Bronchial epithelial cell (primary cell): ENCODE measurements at regions not wholly inside any gene's neighbourhood (a gene's known extent, or its start where the extent isn't known, plus 50 kb on each side); places are given as distances from the start of the nearest gene placed in this dataset.
"Not testable (repeated sequence)": the region's sequence is repeated elsewhere in the genome, so short reads cannot be mapped to it uniquely, and the experiment has no call there.

Experiments used
- DNase-seq: peaks from one replicate; pipeline ENCODE4 v3.0.0-alpha.2; 2010; ENCODE audit warnings: low read depth
- FAIRE-seq: peaks from 2 replicates; lab custom pipeline; 2011; peaks lifted over from hg19 to GRCh38; lab: Jason Lieb, UNC
- H3K27me3 ChIP-seq: 2 replicates; pipeline ENCODE4 v1.5.1; 2011; ENCODE audit warnings: low read length; ENCODE audit not compliant: control insufficient read depth, insufficient read depth
- H3K36me3 ChIP-seq: 2 replicates; pipeline ENCODE4 v1.5.1; 2011; ENCODE audit warnings: low read length; ENCODE audit not compliant: control insufficient read depth, insufficient read depth
- H3K4me3 ChIP-seq: 2 replicates; pipeline ENCODE4 v1.5.1; 2011; ENCODE audit warnings: mild to moderate bottlenecking, low read depth, low read length, control low read depth
- TF ChIP-seq, protein P1 (sequence below): IDR thresholded peaks from 2 replicates; pipeline ENCODE4 v1.5.1; 2011; ENCODE audit warnings: mild to moderate bottlenecking, moderate library complexity, low read length, control low read depth, inconsistent platforms; ENCODE audit not compliant: insufficient read depth, severe bottlenecking

DNA sequence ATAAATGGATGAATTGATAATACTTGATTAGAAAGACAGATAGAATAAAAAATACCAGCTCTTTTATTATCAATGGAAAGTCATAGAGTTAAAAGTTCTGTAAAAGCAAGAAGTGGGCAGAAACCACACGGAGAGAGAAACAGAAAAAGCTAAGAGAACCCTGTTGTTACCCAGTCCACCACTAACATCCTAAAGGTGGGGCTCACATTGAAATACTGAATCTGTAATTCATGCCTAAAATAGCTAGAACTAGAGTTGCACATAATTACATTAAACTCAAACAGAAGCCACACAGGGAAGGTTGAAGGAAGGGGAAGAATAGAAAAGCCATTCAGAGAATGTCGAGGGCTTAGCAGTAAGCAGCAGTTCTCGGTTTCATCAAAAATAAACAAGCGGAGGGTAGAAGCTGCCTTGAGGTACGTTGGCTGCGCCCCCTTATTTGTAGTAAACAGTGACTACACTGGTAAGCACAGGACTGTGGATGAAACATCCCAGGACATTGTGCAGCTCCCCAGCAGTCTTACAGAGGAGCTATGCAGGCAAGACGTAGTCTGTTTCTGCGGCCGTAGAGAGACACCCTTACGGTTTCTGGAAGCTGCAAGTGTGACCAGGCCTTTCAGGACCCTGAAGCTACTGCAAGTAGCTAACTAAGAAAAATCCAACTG lies 1247.0 kb upstream of the GYPC start:
- DNase-seq (no peak), FAIRE-seq (no peak)
- Histone ChIP-seq H3K27me3 (no peaks in the 10 kb centered on the region), H3K36me3 (no peaks in the 10 kb centered on the region), H3K4me3 (no peak overlapping the region)
- TF ChIP-seq, protein P1, sequence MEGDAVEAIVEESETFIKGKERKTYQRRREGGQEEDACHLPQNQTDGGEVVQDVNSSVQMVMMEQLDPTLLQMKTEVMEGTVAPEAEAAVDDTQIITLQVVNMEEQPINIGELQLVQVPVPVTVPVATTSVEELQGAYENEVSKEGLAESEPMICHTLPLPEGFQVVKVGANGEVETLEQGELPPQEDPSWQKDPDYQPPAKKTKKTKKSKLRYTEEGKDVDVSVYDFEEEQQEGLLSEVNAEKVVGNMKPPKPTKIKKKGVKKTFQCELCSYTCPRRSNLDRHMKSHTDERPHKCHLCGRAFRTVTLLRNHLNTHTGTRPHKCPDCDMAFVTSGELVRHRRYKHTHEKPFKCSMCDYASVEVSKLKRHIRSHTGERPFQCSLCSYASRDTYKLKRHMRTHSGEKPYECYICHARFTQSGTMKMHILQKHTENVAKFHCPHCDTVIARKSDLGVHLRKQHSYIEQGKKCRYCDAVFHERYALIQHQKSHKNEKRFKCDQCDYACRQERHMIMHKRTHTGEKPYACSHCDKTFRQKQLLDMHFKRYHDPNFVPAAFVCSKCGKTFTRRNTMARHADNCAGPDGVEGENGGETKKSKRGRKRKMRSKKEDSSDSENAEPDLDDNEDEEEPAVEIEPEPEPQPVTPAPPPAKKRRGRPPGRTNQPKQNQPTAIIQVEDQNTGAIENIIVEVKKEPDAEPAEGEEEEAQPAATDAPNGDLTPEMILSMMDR, result no peak

DNA sequence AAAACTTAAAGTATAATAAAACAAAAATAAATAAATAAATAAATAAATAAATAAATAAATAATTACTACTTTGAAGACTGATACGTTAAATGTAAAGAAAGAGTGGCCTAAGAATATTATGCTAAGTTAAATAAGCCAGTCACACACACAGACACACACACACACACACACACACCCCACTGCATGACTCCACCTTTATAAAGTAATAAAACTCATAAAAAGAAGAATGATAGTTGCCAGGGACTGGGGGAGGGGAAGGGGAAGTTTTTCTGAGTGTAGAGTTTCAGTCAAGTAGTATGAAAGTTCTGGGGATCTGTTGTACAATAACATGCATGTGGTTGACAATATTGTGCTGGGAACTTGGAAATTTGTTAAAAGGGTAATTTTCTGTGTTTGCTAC lies 1237.5 kb upstream of the GYPC start:
- FAIRE-seq (no peak), DNase-seq (no peak)
- no peaks in the 10 kb centered on the region for H3K36me3 ChIP-seq
- TF ChIP-seq, protein P1, result no peak
- H3K4me3 ChIP-seq, result no peak overlapping the region
- no peaks in the 10 kb centered on the region for H3K27me3 ChIP-seq

DNA sequence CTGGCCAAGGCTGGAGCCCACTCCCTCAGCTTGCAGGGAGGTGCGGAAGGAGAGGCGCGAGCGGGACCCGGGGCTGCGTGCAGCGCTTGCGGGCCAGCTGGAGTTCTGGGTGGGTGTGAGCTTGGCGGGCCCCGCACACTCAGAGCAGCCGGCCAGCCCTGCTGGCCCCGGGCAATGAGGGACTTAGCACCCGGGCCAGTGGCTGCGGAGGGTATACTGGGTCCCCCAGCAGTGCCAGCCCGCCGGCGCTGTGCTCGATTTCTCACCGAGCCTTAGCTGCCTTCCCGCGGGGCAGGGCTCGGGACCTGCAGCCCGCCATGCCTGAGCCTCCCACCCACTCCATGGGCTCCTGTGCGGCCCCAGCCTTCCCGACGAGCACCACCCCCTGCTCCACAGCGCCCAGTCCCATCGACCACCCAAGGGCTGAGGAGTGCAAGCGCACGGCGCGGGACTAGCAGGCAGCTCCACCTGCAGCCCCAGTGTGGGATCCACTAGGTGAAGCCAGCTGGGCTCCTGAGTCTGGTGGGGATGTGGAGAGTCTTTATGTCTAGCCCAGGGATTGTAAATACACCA lies 1233.7 kb upstream of the GYPC start:
- FAIRE-seq, DNase-seq, H3K27me3 ChIP-seq, H3K4me3 ChIP-seq, H3K36me3 ChIP-seq: not testable (repeated sequence)

DNA sequence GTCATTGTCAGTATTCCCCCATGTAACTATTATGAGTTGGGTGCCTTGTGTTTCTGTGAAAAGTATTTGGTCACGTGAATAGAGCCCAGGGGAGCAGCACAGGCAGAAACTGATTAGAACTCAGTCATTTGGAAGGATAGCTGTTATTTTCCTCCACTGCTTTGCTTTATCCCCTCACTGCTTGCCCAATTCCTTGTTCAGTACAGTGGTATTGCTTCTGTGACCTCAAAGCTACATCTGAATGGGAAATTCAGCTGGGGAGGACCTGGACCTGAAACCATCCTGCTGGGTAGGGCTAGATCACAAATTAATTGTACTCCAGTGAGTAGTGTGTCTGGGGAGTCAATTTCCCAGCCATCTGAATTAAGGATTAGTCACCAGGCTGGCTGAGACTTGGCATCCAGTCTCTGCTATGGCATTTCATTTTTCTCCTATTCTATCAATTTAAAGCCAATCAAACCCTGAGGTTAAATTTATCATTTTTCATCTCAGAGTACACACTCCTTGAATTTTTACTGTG lies 1231.6 kb upstream of the GYPC start:
- no peak overlapping the region for H3K4me3 ChIP-seq
- DNase-seq (peak; percentile 2), FAIRE-seq (no peak)
- no peaks in the 10 kb centered on the region for H3K27me3 ChIP-seq
- no peaks in the 10 kb centered on the region for H3K36me3 ChIP-seq
- TF ChIP-seq, protein P1, result no peak

DNA sequence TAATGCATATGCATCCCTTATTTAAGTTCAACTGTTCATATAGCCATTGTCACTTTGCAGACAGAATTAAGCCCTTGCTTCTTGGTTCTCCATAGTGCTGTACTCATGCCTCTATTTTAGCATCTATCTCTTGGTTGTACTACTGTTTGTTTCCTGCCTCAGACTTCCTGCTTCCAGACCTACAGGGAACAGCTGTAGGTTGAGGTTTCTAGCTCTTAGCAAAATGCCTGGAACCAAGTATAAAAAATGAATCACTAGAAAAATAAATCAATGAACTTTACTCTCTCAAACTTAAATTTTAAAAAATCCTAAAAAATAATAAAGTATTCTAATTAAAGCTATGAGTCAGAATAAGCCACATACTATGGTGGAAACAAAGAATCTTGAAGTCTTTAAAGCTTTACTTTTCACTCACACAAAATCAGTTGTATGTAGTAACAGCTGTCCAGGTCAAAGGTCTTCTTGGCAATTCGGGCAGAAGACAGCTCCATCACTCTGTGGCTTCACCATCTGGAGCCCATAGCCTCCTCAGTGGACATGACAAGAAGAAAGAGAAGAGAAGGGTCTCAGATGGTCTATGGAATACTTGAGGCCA lies 1228.1 kb upstream of the GYPC start:
- Histone ChIP-seq H3K27me3 (no peaks in the 10 kb centered on the region), H3K36me3 (no peaks in the 10 kb centered on the region), H3K4me3 (no peak overlapping the region)
- TF ChIP-seq, protein P1, result no peak
- DNase-seq (no peak), FAIRE-seq (no peak)

DNA sequence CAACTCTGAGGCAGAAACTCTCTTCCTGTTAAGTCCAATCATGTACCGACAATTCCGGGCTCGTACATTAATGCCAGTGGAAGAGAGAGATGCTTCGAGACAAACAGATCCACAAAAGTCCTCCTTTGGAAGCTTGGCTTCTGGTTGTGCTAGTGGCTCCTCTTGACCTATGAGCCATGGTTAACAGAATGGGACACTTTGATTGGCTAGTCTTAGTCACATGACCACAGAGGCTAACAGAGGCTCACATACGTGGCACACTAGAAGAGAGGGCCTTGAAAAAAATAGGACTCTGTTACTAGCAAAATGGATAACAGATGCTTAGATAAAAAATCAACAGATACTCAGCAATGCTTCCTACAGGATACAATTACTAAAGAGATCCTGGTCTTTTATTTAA lies 1211.9 kb upstream of the GYPC start:
- Histone ChIP-seq H3K27me3 (no peaks in the 10 kb centered on the region), H3K4me3 (no peak overlapping the region), H3K36me3 (no peaks in the 10 kb centered on the region)
- no peak for DNase-seq
- FAIRE-seq, result no peak
- TF ChIP-seq, protein P1, result no peak
